A673 (cell line): ENCODE measurements at regions not wholly inside any gene's neighbourhood (a gene's known extent, or its start where the extent isn't known, plus 50 kb on each side); places are given as distances from the start of the nearest gene placed in this dataset.

Experiments used
- CTCF ChIP-seq: fragments of 300-800, 200-600 bp; sonication (generic); conservative IDR thresholded peaks from 2 replicates; pipeline ENCODE4 v1.5.1; 2017; ENCODE audit warnings: low read depth, mild to moderate bottlenecking, antibody characterized with exemption, low read length, moderate library complexity, mixed read lengths
- EZH2 ChIP-seq: fragments of 200-600 bp; sonication (generic); IDR thresholded peaks from 2 replicates; pipeline ENCODE4 v1.6.1; 2017; ENCODE audit warnings: borderline replicate concordance, low read depth, mild to moderate bottlenecking, mixed read lengths, antibody characterized with exemption, low read length; ENCODE audit not compliant: poor library complexity, severe bottlenecking

- TF ChIP-seq CTCF = no peak
- no peak for TF ChIP-seq EZH2
These were observed 363.3 kb upstream of the KLF4 start for GRCh38 chr9:107852891-107853290.
